ENCODE measurements at regions not wholly inside any gene's neighbourhood (a gene's known extent, or its start where the extent isn't known, plus 50 kb on each side); places are given as distances from the start of the nearest gene placed in this dataset.

DNA sequence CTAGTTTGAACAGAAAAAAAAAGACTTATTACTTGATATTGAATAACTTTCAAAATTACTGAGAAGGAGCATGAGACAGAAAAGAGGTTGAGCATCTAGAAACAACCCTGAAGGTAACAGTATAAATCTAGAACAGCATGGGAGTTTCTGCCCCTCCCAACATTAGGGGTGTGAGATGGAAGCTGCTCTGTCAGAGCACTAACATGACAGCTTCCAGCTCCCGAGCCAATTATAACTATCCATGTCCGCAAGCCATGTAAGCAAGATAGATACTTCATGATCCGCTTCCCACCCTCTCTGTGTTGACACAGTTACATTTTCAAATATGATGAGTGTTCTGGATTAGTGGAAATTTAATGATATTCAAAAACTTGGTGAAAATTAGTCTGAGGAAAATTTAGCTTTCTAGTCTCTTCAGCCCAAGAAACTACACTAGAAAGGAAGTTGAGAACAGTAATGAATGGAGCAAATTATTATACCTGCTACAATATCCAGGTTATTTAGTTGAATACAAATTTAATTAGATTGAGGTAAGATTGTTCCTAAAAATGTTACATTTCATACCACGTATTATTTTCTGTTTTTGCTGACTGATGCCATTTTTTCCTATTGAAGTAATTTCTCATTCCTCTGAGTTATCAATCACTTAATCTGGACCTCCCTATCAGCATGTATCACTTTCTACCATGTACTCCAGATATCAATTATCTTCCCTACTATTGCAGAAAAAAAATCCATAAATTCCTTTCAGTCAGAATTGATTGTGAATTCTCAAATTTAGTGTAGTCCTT is 129.3 kb upstream of the SLIT2 start:
- TF ChIP-seq POLR2A (IDR thresholded peaks at IDR 0.05): no peak
- TF ChIP-seq, protein P1, sequence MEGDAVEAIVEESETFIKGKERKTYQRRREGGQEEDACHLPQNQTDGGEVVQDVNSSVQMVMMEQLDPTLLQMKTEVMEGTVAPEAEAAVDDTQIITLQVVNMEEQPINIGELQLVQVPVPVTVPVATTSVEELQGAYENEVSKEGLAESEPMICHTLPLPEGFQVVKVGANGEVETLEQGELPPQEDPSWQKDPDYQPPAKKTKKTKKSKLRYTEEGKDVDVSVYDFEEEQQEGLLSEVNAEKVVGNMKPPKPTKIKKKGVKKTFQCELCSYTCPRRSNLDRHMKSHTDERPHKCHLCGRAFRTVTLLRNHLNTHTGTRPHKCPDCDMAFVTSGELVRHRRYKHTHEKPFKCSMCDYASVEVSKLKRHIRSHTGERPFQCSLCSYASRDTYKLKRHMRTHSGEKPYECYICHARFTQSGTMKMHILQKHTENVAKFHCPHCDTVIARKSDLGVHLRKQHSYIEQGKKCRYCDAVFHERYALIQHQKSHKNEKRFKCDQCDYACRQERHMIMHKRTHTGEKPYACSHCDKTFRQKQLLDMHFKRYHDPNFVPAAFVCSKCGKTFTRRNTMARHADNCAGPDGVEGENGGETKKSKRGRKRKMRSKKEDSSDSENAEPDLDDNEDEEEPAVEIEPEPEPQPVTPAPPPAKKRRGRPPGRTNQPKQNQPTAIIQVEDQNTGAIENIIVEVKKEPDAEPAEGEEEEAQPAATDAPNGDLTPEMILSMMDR (IDR thresholded peaks at IDR 0.05 in 8 of 11, conservative IDR thresholded peaks at IDR 0.05 in 3 of 11): no peak
- TF ChIP-seq POLR2AphosphoS5 (IDR thresholded peaks at IDR 0.05): no peak
